OCI-M2 (cell line): ENCODE measurements at regions not wholly inside any gene's neighbourhood (a gene's known extent, or its start where the extent isn't known, plus 50 kb on each side); places are given as distances from the start of the nearest gene placed in this dataset.

Experiments
- DNase-seq: peaks from one replicate; lab custom pipeline; 2025; ENCODE audit not compliant: unreplicated experiment; lab: John Stamatoyannopoulos, UW

- no peak for DNase-seq
Observed at GRCh38 chr9:107870927-107871680, 381.5 kb upstream of the KLF4 start.

GRCh38 chr9:107870221-107870620 lies 380.7 kb upstream of the KLF4 start:
- DNase-seq: no peak

DNA sequence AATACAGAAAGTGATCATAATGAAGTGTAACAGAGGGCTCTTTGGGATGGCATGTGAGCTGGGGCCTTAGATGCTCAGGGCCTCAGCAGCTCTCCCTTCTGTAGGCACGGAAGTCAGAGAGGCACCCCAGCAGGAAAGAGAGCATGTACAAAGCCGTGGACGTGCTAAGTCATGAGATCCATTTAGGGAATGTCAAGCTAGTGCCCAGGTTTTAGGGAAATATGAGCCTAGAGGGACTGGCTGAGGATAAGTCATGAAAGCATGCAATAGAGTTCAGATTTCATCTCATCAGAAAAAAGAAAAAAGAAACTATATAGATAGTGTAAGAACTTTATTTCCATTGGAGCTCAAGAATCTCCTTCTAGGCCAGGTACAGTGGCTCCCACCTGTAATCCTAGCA lies 379.5 kb upstream of the KLF4 start:
- DNase-seq: no peak

- no peak for DNase-seq
Observed at GRCh38 chr9:107868186-107868585, 378.6 kb upstream of the KLF4 start.

GRCh38 chr9:107867738-107868137 lies 378.2 kb upstream of the KLF4 start:
- DNase-seq: no peak

DNA sequence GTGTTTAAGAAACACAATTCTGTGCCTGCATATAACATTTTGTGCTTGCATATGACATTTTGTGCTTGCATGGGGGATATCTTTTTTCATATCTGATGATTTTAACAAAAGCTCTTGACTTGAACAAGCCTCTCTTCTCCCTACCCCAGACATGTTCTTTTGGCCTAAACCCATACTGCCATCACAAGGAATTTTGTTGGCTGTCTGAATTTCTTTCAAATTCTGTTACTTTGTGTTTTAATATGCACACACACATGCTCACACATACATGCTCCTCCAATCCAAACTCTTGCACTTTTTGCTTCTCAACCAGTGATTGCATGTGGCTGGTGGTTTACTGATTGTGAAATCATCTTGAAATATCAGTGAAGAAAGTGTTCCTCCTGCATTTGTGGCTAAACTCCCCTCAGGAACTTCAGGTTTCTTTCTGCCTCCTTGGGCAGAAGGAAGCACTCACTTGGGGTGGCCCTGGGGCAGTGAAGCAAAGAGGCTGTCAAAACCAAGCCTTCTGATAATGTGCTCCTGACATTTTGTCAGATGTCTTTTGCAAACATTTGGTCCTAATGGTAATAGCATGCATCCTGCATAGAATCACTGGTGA lies 377.2 kb upstream of the KLF4 start:
- DNase-seq: no peak

GRCh38 chr9:107863396-107863795 lies 373.8 kb upstream of the KLF4 start:
- DNase-seq: no peak

DNA sequence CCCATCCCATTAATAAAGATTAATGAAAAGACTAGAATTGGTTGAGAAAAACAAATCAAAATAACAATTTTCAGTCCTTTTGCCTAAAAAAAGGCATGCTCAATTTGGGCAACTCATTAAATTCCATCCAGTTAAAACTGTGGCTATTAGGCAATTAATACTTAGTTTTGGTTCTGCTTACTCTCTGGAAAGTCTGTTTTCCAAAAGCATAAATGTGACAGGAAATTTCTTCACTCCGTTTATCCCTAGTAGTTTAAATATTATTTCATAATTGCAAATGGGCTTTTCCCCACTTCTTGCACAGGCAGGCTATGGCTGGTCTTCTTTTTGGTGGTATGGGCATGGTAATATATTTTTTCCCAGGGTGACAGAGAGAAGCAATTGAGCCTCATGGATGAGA lies 373.3 kb upstream of the KLF4 start:
- DNase-seq: no peak

GRCh38 chr9:107862323-107862722 lies 372.8 kb upstream of the KLF4 start:
- DNase-seq: no peak

GRCh38 chr9:107861075-107861474 lies 371.5 kb upstream of the KLF4 start:
- DNase-seq: no peak

DNA sequence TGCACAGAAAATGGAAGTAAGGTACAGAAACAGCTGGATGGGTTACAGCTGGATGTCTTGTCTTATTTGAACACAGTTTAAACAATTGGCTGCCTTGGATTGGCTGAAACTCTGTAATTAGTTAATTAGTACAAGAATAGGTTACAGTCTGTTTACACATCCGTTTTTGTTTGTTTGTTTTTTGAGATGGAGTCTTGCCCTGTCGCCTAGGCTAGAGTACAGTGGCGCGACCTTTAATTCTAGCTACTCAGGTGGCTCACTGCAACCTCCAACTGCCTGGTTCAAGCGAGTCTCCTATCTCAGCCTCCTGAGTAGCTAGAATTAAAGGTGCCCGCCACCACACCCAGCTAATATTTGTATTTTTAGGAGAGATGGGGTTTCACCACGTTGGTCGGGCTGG lies 368.7 kb upstream of the KLF4 start:
- DNase-seq: no peak

- no peak for DNase-seq
Observed at GRCh38 chr9:107856633-107857032, 367.1 kb upstream of the KLF4 start.

- no peak for DNase-seq
Observed at GRCh38 chr9:107855164-107855563, 365.6 kb upstream of the KLF4 start.

- no peak for DNase-seq
Observed at GRCh38 chr9:107853461-107853860, 363.9 kb upstream of the KLF4 start.

- DNase-seq: no peak
Observed at GRCh38 chr9:107852891-107853290, 363.3 kb upstream of the KLF4 start.

- no peak for DNase-seq
Observed at GRCh38 chr9:107850653-107851052, 361.1 kb upstream of the KLF4 start.

DNA sequence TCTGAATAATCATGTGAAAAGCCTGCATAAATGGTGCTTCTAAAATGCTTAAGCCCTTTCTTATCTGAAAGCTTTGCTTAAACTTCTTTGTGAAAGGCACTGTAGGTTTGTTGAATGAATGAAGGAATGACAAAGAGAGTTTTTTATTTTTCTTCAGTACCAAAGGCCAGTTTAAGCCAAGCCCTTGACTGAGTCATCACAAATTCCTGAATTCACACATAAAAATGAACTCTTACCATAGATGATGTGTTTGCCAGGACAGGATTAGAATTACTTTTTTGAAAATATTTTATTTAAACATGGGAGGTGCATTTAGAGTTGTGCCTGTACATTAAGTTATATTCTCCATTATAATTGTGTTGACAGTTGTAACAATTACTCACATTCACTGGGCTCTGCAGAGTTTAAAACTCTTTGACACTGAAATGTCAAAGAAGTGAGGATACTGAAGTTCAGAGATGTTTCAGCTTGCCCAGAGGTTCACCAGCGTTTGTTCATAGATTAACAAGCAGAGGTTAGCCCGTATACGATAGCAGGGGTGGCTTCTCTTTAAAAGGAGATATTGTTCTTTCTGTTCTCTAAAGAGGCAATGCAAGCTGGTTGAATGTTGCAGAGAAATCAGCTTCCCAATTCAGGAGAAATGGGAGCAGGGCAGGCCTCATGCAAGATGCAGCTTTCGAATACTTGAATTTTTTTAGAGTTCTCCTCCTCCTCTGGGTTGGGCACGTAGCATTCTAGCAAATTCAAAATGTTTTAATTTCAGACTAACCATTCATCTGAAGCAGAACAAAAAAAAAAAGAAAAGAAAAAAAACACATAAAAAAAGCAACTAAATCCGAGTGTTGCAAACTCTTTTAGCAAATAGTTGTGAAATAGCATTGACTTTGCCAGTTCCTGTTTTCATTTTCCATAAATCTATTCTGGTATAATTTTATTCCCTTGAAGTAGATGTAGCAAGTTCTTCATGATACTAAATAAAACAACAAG lies 358.7 kb upstream of the KLF4 start:
- DNase-seq: no peak

DNA sequence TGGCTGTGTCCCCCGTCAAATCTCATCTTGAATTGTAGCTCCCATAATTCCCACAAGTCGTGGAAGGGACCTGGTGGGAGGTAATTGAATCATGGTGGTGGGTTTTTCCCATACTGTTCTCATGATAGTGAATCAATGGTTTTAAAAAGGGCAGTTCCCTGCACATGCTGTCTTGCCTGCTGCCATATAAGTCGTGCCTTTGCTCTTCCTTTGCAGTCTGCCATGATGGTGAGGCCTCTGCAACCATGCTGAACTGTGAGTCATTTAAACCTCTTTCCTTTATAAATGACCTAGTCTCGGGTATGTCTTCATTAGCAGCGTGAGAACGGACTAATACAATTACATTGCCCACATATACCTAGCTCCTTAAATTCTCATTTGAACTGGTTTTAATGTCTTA lies 353.0 kb upstream of the KLF4 start:
- no peak for DNase-seq

DNA sequence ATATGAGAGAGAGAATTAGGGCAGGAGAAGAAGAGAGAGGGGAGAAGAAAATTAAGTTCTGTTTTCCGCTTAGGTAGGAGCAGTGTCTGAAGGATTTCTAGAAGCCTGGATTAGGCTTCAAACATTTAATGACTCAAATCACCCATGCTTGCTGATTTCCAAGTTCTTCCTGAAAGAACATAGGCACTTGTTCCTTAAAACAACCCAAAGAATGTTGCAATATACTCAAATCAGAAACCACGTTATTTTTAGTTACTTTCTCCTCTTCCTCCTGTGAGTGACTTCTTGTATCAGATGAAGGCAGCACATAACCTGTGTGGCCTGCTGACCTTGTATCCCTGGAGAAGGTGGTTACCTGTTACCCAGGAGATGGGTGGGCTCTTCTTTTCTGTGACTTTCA lies 351.5 kb upstream of the KLF4 start:
- DNase-seq: no peak

GRCh38 chr9:107839371-107839770 lies 349.8 kb upstream of the KLF4 start:
- no peak for DNase-seq

DNA sequence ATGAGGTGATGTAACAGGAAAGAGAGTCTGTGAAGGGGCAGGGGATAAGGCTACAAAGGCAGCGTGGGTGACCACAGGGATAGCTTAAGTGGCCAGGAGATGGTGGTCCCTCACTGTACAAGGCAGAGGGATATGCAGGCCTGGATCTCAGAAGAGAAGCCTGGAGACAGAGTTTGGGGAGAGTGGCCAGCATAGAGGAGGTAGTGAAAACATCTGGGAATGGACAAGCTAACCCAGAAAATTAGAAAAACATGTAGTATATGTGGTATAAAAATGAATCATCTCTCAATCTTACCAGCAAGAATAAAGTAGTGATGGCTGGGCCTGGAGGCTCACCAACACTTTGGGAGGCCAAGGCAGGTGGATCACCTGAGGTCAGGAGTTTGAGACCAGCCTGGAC lies 349.2 kb upstream of the KLF4 start:
- no peak for DNase-seq

GRCh38 chr9:107836300-107836699 lies 346.7 kb upstream of the KLF4 start:
- DNase-seq: no peak
